Keratinocyte (primary cell): ENCODE measurements at regions not wholly inside any gene's neighbourhood (a gene's known extent, or its start where the extent isn't known, plus 50 kb on each side); places are given as distances from the start of the nearest gene placed in this dataset.

Experiments used
- EZH2 ChIP-seq: IDR thresholded peaks from one replicate; pipeline ENCODE4 v1.6.1; 2012; ENCODE audit warnings: inconsistent platforms, mild to moderate bottlenecking, low read length, moderate library complexity
- TF ChIP-seq, protein P1 (sequence below), 3 experiments: IDR thresholded peaks in 1 of 3; conservative IDR thresholded peaks in 1 of 3; optimal IDR thresholded peaks in 1 of 3; 2 replicates in 2 of 3; 3 replicates in 1 of 3; pipeline versions ENCODE3 to v1.5.1; 2011; ENCODE audit warnings: low read length in 3 of 3, mild to moderate bottlenecking in 3 of 3, moderate library complexity in 2 of 3, control low read depth in 1 of 3, inconsistent platforms in 1 of 3; ENCODE audit not compliant: insufficient read depth in 2 of 3; ENCODE audit errors: extremely low read depth in 1 of 3

DNA sequence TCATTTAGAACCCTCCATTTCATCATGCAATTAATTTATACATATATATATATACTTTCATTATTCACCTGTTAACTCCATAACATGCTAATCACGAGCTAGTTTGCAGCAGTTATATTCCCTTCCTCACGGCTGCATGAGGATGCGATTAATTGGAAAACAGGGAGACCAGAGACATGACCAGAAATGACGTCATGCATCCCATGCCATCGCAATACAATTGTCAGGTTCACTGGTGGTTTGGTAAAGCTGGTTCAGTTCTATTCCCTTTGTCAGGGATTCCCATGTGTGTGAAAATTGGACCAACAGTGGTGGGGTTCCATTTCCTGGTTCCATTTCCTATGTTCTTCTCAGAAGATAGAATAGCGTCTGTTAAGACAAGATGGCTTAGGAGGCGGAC lies 440.4 kb upstream of the ERCC4 start:
- TF ChIP-seq, protein P1, sequence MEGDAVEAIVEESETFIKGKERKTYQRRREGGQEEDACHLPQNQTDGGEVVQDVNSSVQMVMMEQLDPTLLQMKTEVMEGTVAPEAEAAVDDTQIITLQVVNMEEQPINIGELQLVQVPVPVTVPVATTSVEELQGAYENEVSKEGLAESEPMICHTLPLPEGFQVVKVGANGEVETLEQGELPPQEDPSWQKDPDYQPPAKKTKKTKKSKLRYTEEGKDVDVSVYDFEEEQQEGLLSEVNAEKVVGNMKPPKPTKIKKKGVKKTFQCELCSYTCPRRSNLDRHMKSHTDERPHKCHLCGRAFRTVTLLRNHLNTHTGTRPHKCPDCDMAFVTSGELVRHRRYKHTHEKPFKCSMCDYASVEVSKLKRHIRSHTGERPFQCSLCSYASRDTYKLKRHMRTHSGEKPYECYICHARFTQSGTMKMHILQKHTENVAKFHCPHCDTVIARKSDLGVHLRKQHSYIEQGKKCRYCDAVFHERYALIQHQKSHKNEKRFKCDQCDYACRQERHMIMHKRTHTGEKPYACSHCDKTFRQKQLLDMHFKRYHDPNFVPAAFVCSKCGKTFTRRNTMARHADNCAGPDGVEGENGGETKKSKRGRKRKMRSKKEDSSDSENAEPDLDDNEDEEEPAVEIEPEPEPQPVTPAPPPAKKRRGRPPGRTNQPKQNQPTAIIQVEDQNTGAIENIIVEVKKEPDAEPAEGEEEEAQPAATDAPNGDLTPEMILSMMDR (optimal IDR thresholded peaks at IDR 0.05 in 1 of 3, IDR thresholded peaks at IDR 0.05 in 1 of 3, conservative IDR thresholded peaks at IDR 0.05 in 1 of 3; ENCODE audit: extremely low read depth in 1 of 3, insufficient read depth in 2 of 3, low read length in 3 of 3): no peak
- no peak for TF ChIP-seq EZH2
